ENCODE measurements at regions not wholly inside any gene's neighbourhood (a gene's known extent, or its start where the extent isn't known, plus 50 kb on each side); places are given as distances from the start of the nearest gene placed in this dataset.
"Not testable (repeated sequence)": the region's sequence is repeated elsewhere in the genome, so short reads cannot be mapped to it uniquely, and the experiment has no call there.

GRCh38 chr4:13700021-13700857, 72.7 kb upstream of the BOD1L1 start:
- no peak for DNase-seq (ENCODE audit: low spot score)
- Histone ChIP-seq H3K9ac (ENCODE audit: low read depth in 1 of 2, low read length in 2 of 2) (no peak overlapping the region), H3K27me3 (ENCODE audit: control insufficient read depth in 4 of 4, insufficient read depth in 4 of 4, low read length in 3 of 4) (no peaks in the 10 kb centered on the region), H3K9me3 (ENCODE audit: control insufficient read depth in 4 of 4, low read length in 3 of 4) (no peaks in the 10 kb centered on the region), H3K27ac (ENCODE audit: low read depth in 1 of 2, low read length in 2 of 2) (peak overlapping the region; percentile 62 to 66), H3K4me3 (ENCODE audit: low read depth in 1 of 3, low read length in 3 of 3) (no peak overlapping the region), H3K4me1 (ENCODE audit: control insufficient read depth in 4 of 4, insufficient read depth in 4 of 4, low read length in 3 of 4) (peaks cover 13 to 65% (median 41%) of the 10 kb centered on the region in 4 donors), H3K36me3 (ENCODE audit: control insufficient read depth in 4 of 4, insufficient read depth in 3 of 4, low read depth in 1 of 4, low read length in 3 of 4) (no peaks in the 10 kb centered on the region)
- TF ChIP-seq RAD21 (IDR thresholded peaks at IDR 0.05) (no peak), JUND (IDR thresholded peaks at IDR 0.05) (no peak), FOXA2 (IDR thresholded peaks at IDR 0.05) (no peak), HNF4A (conservative IDR thresholded peaks at IDR 0.05) (peak in 1 of 2 donors; percentile 6), GABPA (IDR thresholded peaks at IDR 0.05 in 1 of 2, conservative IDR thresholded peaks at IDR 0.05 in 1 of 2) (no peak), SP1 (IDR thresholded peaks at IDR 0.05) (no peak)
- TF ChIP-seq, protein P1, sequence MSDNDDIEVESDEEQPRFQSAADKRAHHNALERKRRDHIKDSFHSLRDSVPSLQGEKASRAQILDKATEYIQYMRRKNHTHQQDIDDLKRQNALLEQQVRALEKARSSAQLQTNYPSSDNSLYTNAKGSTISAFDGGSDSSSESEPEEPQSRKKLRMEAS (IDR thresholded peaks at IDR 0.05), result no peak
- 50% methylated on average over 8 of the region's 8 CpGs for WGBS

- WGBS, result 89% methylated on average over 1 of the region's 1 CpG
- Histone ChIP-seq H3K4me1 (ENCODE audit: control insufficient read depth in 4 of 4, insufficient read depth in 4 of 4, low read length in 3 of 4) (peaks cover 15 to 70% (median 46%) of the 10 kb centered on the region in 4 donors), H3K27ac (ENCODE audit: low read depth in 1 of 2, low read length in 2 of 2) (peak overlapping the region; percentile 66 to 79)
- not testable (repeated sequence) for H3K36me3 ChIP-seq (ENCODE audit: control insufficient read depth in 4 of 4, insufficient read depth in 3 of 4, low read depth in 1 of 4, low read length in 3 of 4); H3K9me3 ChIP-seq (ENCODE audit: control insufficient read depth in 4 of 4, low read length in 3 of 4); DNase-seq (ENCODE audit: low spot score); H3K9ac ChIP-seq (ENCODE audit: low read depth in 1 of 2, low read length in 2 of 2); H3K27me3 ChIP-seq (ENCODE audit: control insufficient read depth in 4 of 4, insufficient read depth in 4 of 4, low read length in 3 of 4); H3K4me3 ChIP-seq (ENCODE audit: low read depth in 1 of 3, low read length in 3 of 3)
These were observed 73.3 kb upstream of the BOD1L1 start for GRCh38 chr4:13700858-13701140.

DNA sequence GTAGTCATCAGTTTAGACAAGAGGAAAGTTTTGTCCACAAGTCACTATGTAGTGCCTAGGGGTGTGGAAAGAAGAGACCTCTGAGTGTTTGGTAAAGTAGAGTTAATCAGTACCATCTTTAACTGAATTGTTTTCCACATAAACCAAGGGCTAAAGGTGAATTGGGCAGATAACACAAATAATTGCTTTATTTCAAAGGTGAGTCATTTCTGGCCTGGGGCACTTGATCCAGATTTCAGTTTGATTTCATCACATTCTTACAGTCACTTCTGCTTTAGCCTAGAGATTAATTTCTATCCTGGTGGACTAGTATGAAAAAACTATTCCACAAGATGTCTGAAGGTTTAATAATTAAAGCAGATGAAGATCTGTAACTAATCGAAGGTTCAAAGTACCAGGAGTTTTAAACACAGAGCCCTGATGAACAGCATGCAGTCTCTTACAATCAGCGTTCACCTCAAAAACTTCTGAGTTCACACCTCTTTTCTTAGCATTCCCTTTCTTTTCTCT, 74.5 kb upstream of the BOD1L1 start:
- H3K36me3 ChIP-seq (ENCODE audit: control insufficient read depth in 4 of 4, insufficient read depth in 3 of 4, low read depth in 1 of 4, low read length in 3 of 4), result no peaks in the 10 kb centered on the region
- no peaks in the 10 kb centered on the region for H3K9me3 ChIP-seq (ENCODE audit: control insufficient read depth in 4 of 4, low read length in 3 of 4)
- WGBS, result 37% methylated on average over 2 of the region's 2 CpGs
- H3K9ac ChIP-seq (ENCODE audit: low read depth in 1 of 2, low read length in 2 of 2), result peak overlapping the region in 1 of 2 donors; percentile 44
- TF ChIP-seq HNF4G (IDR thresholded peaks at IDR 0.05) (peak; percentile 80), SP1 (IDR thresholded peaks at IDR 0.05) (peak; percentile 96), CTCF (IDR thresholded peaks at IDR 0.05; ENCODE audit: low read depth, low read length, missing input control) (no peak), HNF4A (conservative IDR thresholded peaks at IDR 0.05) (peak; percentile 91 to 96), RAD21 (IDR thresholded peaks at IDR 0.05) (peak; percentile 59 to 69), NR2F2 (IDR thresholded peaks at IDR 0.05) (peak; percentile 83), RXRA (IDR thresholded peaks at IDR 0.05) (peak; percentile 90 to 95), ZBTB33 (IDR thresholded peaks at IDR 0.05) (peak; percentile 87), FOXA2 (IDR thresholded peaks at IDR 0.05) (peak; percentile 63), FOXA1 (IDR thresholded peaks at IDR 0.05) (peak; percentile 43), JUND (IDR thresholded peaks at IDR 0.05) (peak; percentile 99 to 100), EGR1 (IDR thresholded peaks at IDR 0.05; ENCODE audit: low read depth in 2 of 2) (peak; percentile 29 to 35), TAF1 (conservative IDR thresholded peaks at IDR 0.05) (no peak), YY1 (IDR thresholded peaks at IDR 0.05) (peak; percentile 71), GABPA (IDR thresholded peaks at IDR 0.05 in 1 of 2, conservative IDR thresholded peaks at IDR 0.05 in 1 of 2) (peak in 1 of 2 donors; percentile 29)
- TF ChIP-seq, protein P1 (IDR thresholded peaks at IDR 0.05), result peak; percentile 82
- TF ChIP-seq, protein P2, sequence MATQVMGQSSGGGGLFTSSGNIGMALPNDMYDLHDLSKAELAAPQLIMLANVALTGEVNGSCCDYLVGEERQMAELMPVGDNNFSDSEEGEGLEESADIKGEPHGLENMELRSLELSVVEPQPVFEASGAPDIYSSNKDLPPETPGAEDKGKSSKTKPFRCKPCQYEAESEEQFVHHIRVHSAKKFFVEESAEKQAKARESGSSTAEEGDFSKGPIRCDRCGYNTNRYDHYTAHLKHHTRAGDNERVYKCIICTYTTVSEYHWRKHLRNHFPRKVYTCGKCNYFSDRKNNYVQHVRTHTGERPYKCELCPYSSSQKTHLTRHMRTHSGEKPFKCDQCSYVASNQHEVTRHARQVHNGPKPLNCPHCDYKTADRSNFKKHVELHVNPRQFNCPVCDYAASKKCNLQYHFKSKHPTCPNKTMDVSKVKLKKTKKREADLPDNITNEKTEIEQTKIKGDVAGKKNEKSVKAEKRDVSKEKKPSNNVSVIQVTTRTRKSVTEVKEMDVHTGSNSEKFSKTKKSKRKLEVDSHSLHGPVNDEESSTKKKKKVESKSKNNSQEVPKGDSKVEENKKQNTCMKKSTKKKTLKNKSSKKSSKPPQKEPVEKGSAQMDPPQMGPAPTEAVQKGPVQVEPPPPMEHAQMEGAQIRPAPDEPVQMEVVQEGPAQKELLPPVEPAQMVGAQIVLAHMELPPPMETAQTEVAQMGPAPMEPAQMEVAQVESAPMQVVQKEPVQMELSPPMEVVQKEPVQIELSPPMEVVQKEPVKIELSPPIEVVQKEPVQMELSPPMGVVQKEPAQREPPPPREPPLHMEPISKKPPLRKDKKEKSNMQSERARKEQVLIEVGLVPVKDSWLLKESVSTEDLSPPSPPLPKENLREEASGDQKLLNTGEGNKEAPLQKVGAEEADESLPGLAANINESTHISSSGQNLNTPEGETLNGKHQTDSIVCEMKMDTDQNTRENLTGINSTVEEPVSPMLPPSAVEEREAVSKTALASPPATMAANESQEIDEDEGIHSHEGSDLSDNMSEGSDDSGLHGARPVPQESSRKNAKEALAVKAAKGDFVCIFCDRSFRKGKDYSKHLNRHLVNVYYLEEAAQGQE (IDR thresholded peaks at IDR 0.05), result peak; percentile 70
- TF ChIP-seq, protein P3, sequence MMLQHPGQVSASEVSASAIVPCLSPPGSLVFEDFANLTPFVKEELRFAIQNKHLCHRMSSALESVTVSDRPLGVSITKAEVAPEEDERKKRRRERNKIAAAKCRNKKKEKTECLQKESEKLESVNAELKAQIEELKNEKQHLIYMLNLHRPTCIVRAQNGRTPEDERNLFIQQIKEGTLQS (IDR thresholded peaks at IDR 0.05), result peak; percentile 98
- DNase-seq (ENCODE audit: low spot score), result no peak
- H3K4me1 ChIP-seq (ENCODE audit: control insufficient read depth in 4 of 4, insufficient read depth in 4 of 4, low read length in 3 of 4), result peaks cover 17 to 73% (median 52%) of the 10 kb centered on the region in 4 donors
- H3K27ac ChIP-seq (ENCODE audit: low read depth in 1 of 2, low read length in 2 of 2), result peak overlapping the region; percentile 79 to 91
- peak overlapping the region in 1 of 3 donors; percentile 42 for H3K4me3 ChIP-seq (ENCODE audit: low read depth in 1 of 3, low read length in 3 of 3)
- no peaks in the 10 kb centered on the region for H3K27me3 ChIP-seq (ENCODE audit: control insufficient read depth in 4 of 4, insufficient read depth in 4 of 4, low read length in 3 of 4)

Data from liver (tissue), 8 donors.